WTC11 (cell line): ENCODE measurements at regions not wholly inside any gene's neighbourhood (a gene's known extent, or its start where the extent isn't known, plus 50 kb on each side); places are given as distances from the start of the nearest gene placed in this dataset.

Experiments used
- AFF4 ChIP-seq: sonication (generic); formaldehyde crosslinking; IDR thresholded peaks from 2 replicates; pipeline ENCODE4 v1.8.1; 2023; ENCODE audit warnings: mild to moderate bottlenecking, missing genetic modification reagents, borderline replicate concordance
- ATF3 ChIP-seq: sonication (generic); formaldehyde crosslinking; conservative IDR thresholded peaks from 2 replicates; pipeline ENCODE4 v1.8.1; 2022; ENCODE audit warnings: mild to moderate bottlenecking, missing genetic modification reagents
- CTCF ChIP-seq: fragments of 200-600 bp; IDR thresholded peaks from 2 replicates; pipeline ENCODE4 v1.8.0; 2022; ENCODE audit warnings: antibody characterized with exemption
- FOXK1 ChIP-seq: sonication (generic); formaldehyde crosslinking; IDR thresholded peaks from 2 replicates; pipeline ENCODE4 v1.8.0; 2022; ENCODE audit warnings: mild to moderate bottlenecking, moderate library complexity, missing genetic modification reagents
- GRHL2 ChIP-seq: fragments of 250-450 bp; sonication (Bioruptor Pico); IDR thresholded peaks from 2 replicates; pipeline ENCODE4 v1.8.0; 2022; ENCODE audit warnings: mild to moderate bottlenecking, moderate library complexity; ENCODE audit not compliant: insufficient replicate concordance, severe bottlenecking
- HMGXB4 ChIP-seq: sonication (generic); formaldehyde crosslinking; IDR thresholded peaks from 2 replicates; pipeline ENCODE4 v1.8.1; 2023; ENCODE audit warnings: mild to moderate bottlenecking, moderate library complexity, missing genetic modification reagents
- NR1H2 ChIP-seq: sonication (generic); formaldehyde crosslinking; IDR thresholded peaks from 2 replicates; pipeline ENCODE4 v1.9.0; 2021; ENCODE audit warnings: mild to moderate bottlenecking, moderate library complexity, missing genetic modification reagents
- USF1 ChIP-seq: sonication (generic); formaldehyde crosslinking; IDR thresholded peaks from 2 replicates; pipeline ENCODE4 v1.8.0; 2022; ENCODE audit warnings: mild to moderate bottlenecking, missing genetic modification reagents

- no peak for TF ChIP-seq CTCF
- TF ChIP-seq FOXK1 (CRISPR knock-in tag) = no peak
- TF ChIP-seq AFF4 = no peak
- no peak for TF ChIP-seq USF1
- TF ChIP-seq HMGXB4 (CRISPR knock-in tag) = no peak
- TF ChIP-seq GRHL2 (CRISPR knock-in tag) = no peak
- TF ChIP-seq NR1H2 (CRISPR knock-in tag) = no peak
- TF ChIP-seq ATF3 = no peak
These were observed 1074.2 kb downstream of the STIM2 start for GRCh38 chr4:27934871-27935270.
